PFSK-1 (cell line): ENCODE measurements at regions not wholly inside any gene's neighbourhood (a gene's known extent, or its start where the extent isn't known, plus 50 kb on each side); places are given as distances from the start of the nearest gene placed in this dataset.

ENCODE experiments used
- FOXP2 ChIP-seq: optimal IDR thresholded peaks from 2 replicates; pipeline ENCODE3; 2011; ENCODE audit warnings: borderline replicate concordance, control low read depth, inconsistent platforms; ENCODE audit not compliant: insufficient read depth; ENCODE audit errors: extremely low read length, extremely low read depth
- POLR2AphosphoS5 ChIP-seq: IDR thresholded peaks from 2 replicates; pipeline ENCODE4 v1.6.1; 2012; ENCODE audit warnings: low read depth, mild to moderate bottlenecking, control low read depth, low read length, moderate library complexity
- REST ChIP-seq, 2 experiments: IDR thresholded peaks; 2 replicates each; pipeline versions ENCODE4 v1.6.1 to v1.8.0; 2011 to 2012; ENCODE audit warnings: low read depth in 2 of 2, low read length in 2 of 2, control low read depth in 1 of 2, inconsistent platforms in 1 of 2, mild to moderate bottlenecking in 1 of 2, moderate library complexity in 1 of 2; ENCODE audit not compliant: insufficient read depth in 1 of 2
- SIN3A ChIP-seq: IDR thresholded peaks from 2 replicates; pipeline ENCODE4 v1.6.1; 2012; ENCODE audit warnings: mild to moderate bottlenecking, low read length, moderate library complexity, borderline replicate concordance; ENCODE audit not compliant: insufficient read depth
- TAF1 ChIP-seq: IDR thresholded peaks from 2 replicates; pipeline ENCODE4 v1.6.1; 2012; ENCODE audit warnings: low read length, control low read depth, borderline replicate concordance; ENCODE audit not compliant: insufficient read depth

GRCh38 chr13:105353654-105354053 lies 1181.8 kb downstream of the EFNB2 start:
- TF ChIP-seq REST (IDR thresholded peaks at IDR 0.05; ENCODE audit: insufficient read depth in 1 of 2, low read depth in 2 of 2, low read length in 2 of 2) (no peak), TAF1 (no peak), SIN3A (no peak), POLR2AphosphoS5 (no peak), FOXP2 (no peak)
